ENCODE measurements at regions not wholly inside any gene's neighbourhood (a gene's known extent, or its start where the extent isn't known, plus 50 kb on each side); places are given as distances from the start of the nearest gene placed in this dataset.

DNA sequence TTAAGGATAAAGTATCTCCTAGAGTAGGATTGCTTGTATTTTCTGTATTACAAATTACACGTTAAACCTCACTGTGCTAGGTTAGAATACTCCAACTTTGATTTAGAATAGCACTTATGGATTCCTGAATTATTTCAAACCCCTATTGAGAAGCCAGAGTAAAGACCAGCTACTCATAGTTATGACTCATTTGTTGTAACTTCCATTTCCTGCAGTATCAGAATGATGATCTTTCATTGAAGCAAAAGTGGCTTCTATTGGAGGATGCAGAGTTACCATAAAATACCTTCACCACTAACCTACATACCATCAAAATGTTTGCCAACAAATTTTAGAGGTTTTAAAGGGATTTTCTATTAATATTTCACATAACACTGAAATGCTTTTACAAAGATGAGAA is 1322.7 kb upstream of the ALCAM start:
- H3K36me3 ChIP-seq (replicated peaks; ENCODE audit: insufficient read depth, low read depth) = no peaks in the 10 kb centered on the region
- no peaks in the 10 kb centered on the region for H3K9me3 ChIP-seq (ENCODE audit: low read depth)
- no peaks in the 10 kb centered on the region for H3K4me1 ChIP-seq (ENCODE audit: insufficient read depth)
- no peak overlapping the region for H3K4me3 ChIP-seq
- no peak overlapping the region for H3K27ac ChIP-seq
- no peaks in the 10 kb centered on the region for H3K79me2 ChIP-seq
- no peaks in the 10 kb centered on the region for H4K20me1 ChIP-seq (ENCODE audit: insufficient read depth, poor library complexity, severe bottlenecking)
- no peak for DNase-seq (ENCODE audit: low spot score)
- no peak overlapping the region for H3K4me2 ChIP-seq
- WGBS (ENCODE audit: low lambda C conversion rate, missing lambda C conversion rate) = 90% methylated on average over 1 of the region's 1 CpG
- no peaks in the 10 kb centered on the region for H3K9me2 ChIP-seq (replicated peaks; ENCODE audit: insufficient read depth)
- no peaks in the 10 kb centered on the region for H3K27me3 ChIP-seq
- H2AFZ ChIP-seq = no peak overlapping the region
- TF ChIP-seq, protein P1, sequence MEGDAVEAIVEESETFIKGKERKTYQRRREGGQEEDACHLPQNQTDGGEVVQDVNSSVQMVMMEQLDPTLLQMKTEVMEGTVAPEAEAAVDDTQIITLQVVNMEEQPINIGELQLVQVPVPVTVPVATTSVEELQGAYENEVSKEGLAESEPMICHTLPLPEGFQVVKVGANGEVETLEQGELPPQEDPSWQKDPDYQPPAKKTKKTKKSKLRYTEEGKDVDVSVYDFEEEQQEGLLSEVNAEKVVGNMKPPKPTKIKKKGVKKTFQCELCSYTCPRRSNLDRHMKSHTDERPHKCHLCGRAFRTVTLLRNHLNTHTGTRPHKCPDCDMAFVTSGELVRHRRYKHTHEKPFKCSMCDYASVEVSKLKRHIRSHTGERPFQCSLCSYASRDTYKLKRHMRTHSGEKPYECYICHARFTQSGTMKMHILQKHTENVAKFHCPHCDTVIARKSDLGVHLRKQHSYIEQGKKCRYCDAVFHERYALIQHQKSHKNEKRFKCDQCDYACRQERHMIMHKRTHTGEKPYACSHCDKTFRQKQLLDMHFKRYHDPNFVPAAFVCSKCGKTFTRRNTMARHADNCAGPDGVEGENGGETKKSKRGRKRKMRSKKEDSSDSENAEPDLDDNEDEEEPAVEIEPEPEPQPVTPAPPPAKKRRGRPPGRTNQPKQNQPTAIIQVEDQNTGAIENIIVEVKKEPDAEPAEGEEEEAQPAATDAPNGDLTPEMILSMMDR (IDR thresholded peaks at IDR 0.05; ENCODE audit: poor library complexity) = no peak
- TF ChIP-seq EZH2phosphoT487 (IDR thresholded peaks at IDR 0.05; ENCODE audit: low read depth, severe bottlenecking, unreplicated experiment) (no peak), EZH2 (IDR thresholded peaks at IDR 0.05; ENCODE audit: borderline replicate concordance) (no peak)

GRCh38 chr3:104066658-104067057 is 1300.1 kb upstream of the ALCAM start:
- no peak overlapping the region for H2AFZ ChIP-seq
- no peaks in the 10 kb centered on the region for H4K20me1 ChIP-seq (ENCODE audit: insufficient read depth, poor library complexity, severe bottlenecking)
- H3K4me2 ChIP-seq = no peak overlapping the region
- no peak overlapping the region for H3K4me3 ChIP-seq
- H3K4me1 ChIP-seq (ENCODE audit: insufficient read depth) = no peaks in the 10 kb centered on the region
- TF ChIP-seq, protein P1 (IDR thresholded peaks at IDR 0.05; ENCODE audit: poor library complexity) = no peak
- no peaks in the 10 kb centered on the region for H3K36me3 ChIP-seq (replicated peaks; ENCODE audit: insufficient read depth, low read depth)
- peak; percentile 7 for DNase-seq (ENCODE audit: low spot score)
- no peak overlapping the region for H3K27ac ChIP-seq
- no peaks in the 10 kb centered on the region for H3K79me2 ChIP-seq
- no peaks in the 10 kb centered on the region for H3K9me3 ChIP-seq (ENCODE audit: low read depth)
- no peaks in the 10 kb centered on the region for H3K27me3 ChIP-seq
- H3K9me2 ChIP-seq (replicated peaks; ENCODE audit: insufficient read depth) = no peaks in the 10 kb centered on the region
- 83% methylated on average over 2 of the region's 2 CpGs for WGBS (ENCODE audit: low lambda C conversion rate, missing lambda C conversion rate)

DNA sequence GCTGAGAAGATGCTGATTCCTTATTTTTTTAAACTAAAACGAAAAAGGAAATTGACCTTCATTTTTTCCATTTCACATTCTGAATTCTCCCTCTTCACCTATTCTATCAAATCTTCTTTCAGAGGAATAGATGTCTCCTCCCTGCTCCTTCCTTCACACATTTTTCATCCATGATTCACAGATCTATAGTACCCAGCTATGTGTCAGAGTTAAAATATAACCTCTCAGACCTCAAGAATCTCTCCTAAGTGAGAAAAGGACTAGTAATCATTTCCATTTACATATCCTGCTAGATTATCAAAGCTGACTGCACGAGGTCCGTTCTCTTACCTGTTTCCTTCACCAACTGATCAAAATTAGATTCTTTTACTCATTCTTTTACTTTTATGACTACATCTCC is 1297.6 kb upstream of the ALCAM start:
- Histone ChIP-seq H3K4me2 (no peak overlapping the region), H3K36me3 (replicated peaks; ENCODE audit: insufficient read depth, low read depth) (no peaks in the 10 kb centered on the region), H3K4me1 (ENCODE audit: insufficient read depth) (no peaks in the 10 kb centered on the region), H3K79me2 (no peaks in the 10 kb centered on the region), H3K9me3 (ENCODE audit: low read depth) (no peaks in the 10 kb centered on the region), H4K20me1 (ENCODE audit: insufficient read depth, poor library complexity, severe bottlenecking) (no peaks in the 10 kb centered on the region), H3K4me3 (no peak overlapping the region), H3K27me3 (no peaks in the 10 kb centered on the region), H3K9me2 (replicated peaks; ENCODE audit: insufficient read depth) (no peaks in the 10 kb centered on the region), H3K27ac (no peak overlapping the region), H2AFZ (no peak overlapping the region)
- TF ChIP-seq, protein P1 (IDR thresholded peaks at IDR 0.05; ENCODE audit: poor library complexity) = no peak
- no peak for TF ChIP-seq EZH2phosphoT487 (IDR thresholded peaks at IDR 0.05; ENCODE audit: low read depth, severe bottlenecking, unreplicated experiment)
- no peak for TF ChIP-seq EZH2 (IDR thresholded peaks at IDR 0.05; ENCODE audit: borderline replicate concordance)
- no peak for DNase-seq (ENCODE audit: low spot score)
- WGBS (ENCODE audit: low lambda C conversion rate, missing lambda C conversion rate) = 67% methylated on average over 3 of the region's 3 CpGs

GRCh38 chr3:104070906-104071305 is 1295.8 kb upstream of the ALCAM start:
- H2AFZ ChIP-seq = no peak overlapping the region
- no peak for DNase-seq (ENCODE audit: low spot score)
- 79% methylated on average over 1 of the region's 1 CpG for WGBS (ENCODE audit: low lambda C conversion rate, missing lambda C conversion rate)
- H3K4me2 ChIP-seq = no peak overlapping the region
- TF ChIP-seq, protein P1 (IDR thresholded peaks at IDR 0.05; ENCODE audit: poor library complexity) = no peak
- TF ChIP-seq EZH2 (IDR thresholded peaks at IDR 0.05; ENCODE audit: borderline replicate concordance) (no peak), EZH2phosphoT487 (IDR thresholded peaks at IDR 0.05; ENCODE audit: low read depth, severe bottlenecking, unreplicated experiment) (no peak)
- no peaks in the 10 kb centered on the region for H3K36me3 ChIP-seq (replicated peaks; ENCODE audit: insufficient read depth, low read depth)
- H3K9me3 ChIP-seq (ENCODE audit: low read depth) = no peaks in the 10 kb centered on the region
- H3K27me3 ChIP-seq = no peaks in the 10 kb centered on the region
- H3K27ac ChIP-seq = no peak overlapping the region
- no peaks in the 10 kb centered on the region for H3K4me1 ChIP-seq (ENCODE audit: insufficient read depth)
- no peak overlapping the region for H3K4me3 ChIP-seq
- H4K20me1 ChIP-seq (ENCODE audit: insufficient read depth, poor library complexity, severe bottlenecking) = no peaks in the 10 kb centered on the region
- H3K79me2 ChIP-seq = no peaks in the 10 kb centered on the region
- no peaks in the 10 kb centered on the region for H3K9me2 ChIP-seq (replicated peaks; ENCODE audit: insufficient read depth)
